ENCODE measurements at regions not wholly inside any gene's neighbourhood (a gene's known extent, or its start where the extent isn't known, plus 50 kb on each side); places are given as distances from the start of the nearest gene placed in this dataset.

- TF ChIP-seq, protein P1, sequence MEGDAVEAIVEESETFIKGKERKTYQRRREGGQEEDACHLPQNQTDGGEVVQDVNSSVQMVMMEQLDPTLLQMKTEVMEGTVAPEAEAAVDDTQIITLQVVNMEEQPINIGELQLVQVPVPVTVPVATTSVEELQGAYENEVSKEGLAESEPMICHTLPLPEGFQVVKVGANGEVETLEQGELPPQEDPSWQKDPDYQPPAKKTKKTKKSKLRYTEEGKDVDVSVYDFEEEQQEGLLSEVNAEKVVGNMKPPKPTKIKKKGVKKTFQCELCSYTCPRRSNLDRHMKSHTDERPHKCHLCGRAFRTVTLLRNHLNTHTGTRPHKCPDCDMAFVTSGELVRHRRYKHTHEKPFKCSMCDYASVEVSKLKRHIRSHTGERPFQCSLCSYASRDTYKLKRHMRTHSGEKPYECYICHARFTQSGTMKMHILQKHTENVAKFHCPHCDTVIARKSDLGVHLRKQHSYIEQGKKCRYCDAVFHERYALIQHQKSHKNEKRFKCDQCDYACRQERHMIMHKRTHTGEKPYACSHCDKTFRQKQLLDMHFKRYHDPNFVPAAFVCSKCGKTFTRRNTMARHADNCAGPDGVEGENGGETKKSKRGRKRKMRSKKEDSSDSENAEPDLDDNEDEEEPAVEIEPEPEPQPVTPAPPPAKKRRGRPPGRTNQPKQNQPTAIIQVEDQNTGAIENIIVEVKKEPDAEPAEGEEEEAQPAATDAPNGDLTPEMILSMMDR (IDR thresholded peaks at IDR 0.05) = no peak
- no peaks in the 10 kb centered on the region for H3K36me3 ChIP-seq
- intact Hi-C loops (cut with DNase I) = no loop called here
- H3K4me1 ChIP-seq = no peaks in the 10 kb centered on the region
- H3K27ac ChIP-seq = no peak overlapping the region
- H3K27me3 ChIP-seq = no peaks in the 10 kb centered on the region
- DNase-seq (ENCODE audit: low spot score in 2 of 2) = no peak
- no peaks in the 10 kb centered on the region for H3K9me3 ChIP-seq
- H3K4me3 ChIP-seq = no peak overlapping the region
Measured at GRCh38 chr1:245019910-245020486, 134.8 kb upstream of the KIF26B start.

DNA sequence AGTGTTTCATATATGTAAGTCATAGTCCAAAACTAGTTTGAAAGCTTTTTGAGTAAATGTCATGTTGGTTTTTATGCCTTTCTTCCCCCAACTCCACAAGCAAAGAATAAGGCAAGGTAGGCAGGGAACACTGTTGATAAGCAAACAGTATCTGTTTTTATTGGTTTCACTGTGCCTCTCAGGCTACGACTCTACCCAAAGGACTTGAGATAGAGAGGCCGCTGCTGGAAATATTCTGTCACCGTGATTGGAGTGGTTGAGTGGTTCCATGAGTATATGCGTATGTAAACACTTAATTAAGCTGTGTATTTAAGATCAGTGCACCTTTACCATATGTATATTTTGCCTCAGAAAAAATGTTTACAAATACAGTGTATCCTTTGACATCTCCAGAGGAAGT is 138.1 kb upstream of the KIF26B start:
- Histone ChIP-seq H3K4me1 (no peaks in the 10 kb centered on the region), H3K4me3 (no peak overlapping the region), H3K9me3 (no peaks in the 10 kb centered on the region), H3K27me3 (no peaks in the 10 kb centered on the region), H3K27ac (no peak overlapping the region), H3K36me3 (no peaks in the 10 kb centered on the region)
- TF ChIP-seq, protein P1 (IDR thresholded peaks at IDR 0.05) = no peak
- no peak for DNase-seq (ENCODE audit: low spot score in 2 of 2)
- intact Hi-C loops (cut with DNase I) = no loop called here

GRCh38 chr1:245015031-245015430 is 139.8 kb upstream of the KIF26B start:
- TF ChIP-seq, protein P1 (IDR thresholded peaks at IDR 0.05) = no peak
- H3K27ac ChIP-seq = no peak overlapping the region

DNA sequence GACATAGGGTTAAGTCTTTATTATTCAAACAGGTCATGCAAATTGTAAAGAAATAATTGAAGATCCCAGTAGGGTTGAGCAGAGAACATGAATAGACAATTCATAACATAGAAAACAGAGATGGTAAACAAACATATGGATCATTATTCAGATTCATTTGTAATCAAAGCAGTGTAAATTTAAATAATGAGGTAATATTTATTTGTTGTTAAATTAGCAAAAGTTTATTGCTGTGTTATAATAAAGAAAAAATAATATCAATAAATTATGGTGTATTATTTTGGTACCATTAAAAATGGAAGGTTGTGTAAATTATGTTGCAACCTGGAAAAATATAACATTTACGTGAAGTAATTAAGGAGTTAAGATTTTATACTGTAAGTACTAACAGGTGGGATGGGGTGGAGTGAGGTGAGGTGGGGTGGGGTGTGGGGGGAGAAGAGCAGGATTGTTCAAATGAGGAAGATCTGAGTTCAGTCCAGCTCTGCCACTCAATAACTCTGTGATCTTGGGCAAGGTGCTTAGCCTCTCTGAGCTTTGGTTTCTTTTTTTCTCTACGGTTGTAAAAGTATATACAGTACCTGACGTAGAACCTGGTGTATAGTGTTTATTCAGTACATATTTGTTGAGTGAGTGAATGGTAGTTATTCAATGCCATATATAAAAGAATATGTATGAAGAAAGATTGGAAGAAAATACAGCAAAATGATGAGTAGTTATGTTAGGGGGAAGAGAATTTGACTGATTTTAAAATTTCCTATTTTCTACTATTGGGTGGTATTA is 140.3 kb upstream of the KIF26B start:
- TF ChIP-seq, protein P1 (IDR thresholded peaks at IDR 0.05) = no peak
- Histone ChIP-seq H3K4me3 (no peak overlapping the region), H3K27me3 (no peaks in the 10 kb centered on the region), H3K36me3 (no peaks in the 10 kb centered on the region), H3K4me1 (no peaks in the 10 kb centered on the region), H3K9me3 (no peaks in the 10 kb centered on the region), H3K27ac (no peak overlapping the region)
- DNase-seq (ENCODE audit: low spot score in 2 of 2) = no peak
- intact Hi-C loops (cut with DNase I) = no loop called here

More at GRCh38 chr1:245015031-245015430, 139.8 kb upstream of the KIF26B start:
- DNase-seq (ENCODE audit: low spot score in 2 of 2) = no peak
- intact Hi-C loops (cut with DNase I) = no loop called here
- Histone ChIP-seq H3K4me3 (no peak overlapping the region), H3K27me3 (no peaks in the 10 kb centered on the region), H3K36me3 (no peaks in the 10 kb centered on the region), H3K4me1 (no peaks in the 10 kb centered on the region), H3K9me3 (no peaks in the 10 kb centered on the region)

DNA sequence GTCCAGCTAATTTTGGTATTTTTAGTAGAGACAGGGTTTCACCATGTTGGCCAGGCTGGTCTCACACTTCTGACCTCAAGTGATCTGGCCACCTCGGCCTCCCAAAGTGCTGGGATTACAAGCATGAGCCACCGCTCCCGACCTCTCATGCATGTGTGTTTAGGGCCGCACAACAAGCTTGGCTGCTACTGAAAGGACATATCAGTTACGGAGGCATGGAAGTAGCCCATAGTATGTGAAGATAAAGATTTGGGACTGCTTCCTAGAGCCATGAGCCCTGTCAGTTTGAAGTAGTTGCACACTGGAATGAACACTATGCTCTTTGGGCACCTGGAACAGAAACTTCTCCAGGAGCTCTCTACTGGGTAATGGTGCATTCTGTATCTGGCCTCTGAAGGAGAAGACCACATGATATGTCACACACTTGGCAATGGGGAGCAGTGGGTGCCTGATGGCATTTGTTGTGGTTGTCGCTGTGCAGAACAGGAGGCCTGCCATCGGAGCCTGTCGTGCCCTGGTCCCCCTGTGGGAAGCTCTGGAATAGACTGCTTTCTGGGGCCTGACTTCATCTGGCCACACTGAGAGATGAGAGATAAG is 144.7 kb upstream of the KIF26B start:
- Histone ChIP-seq H3K4me1 (no peaks in the 10 kb centered on the region), H3K36me3 (no peaks in the 10 kb centered on the region), H3K9me3 (no peaks in the 10 kb centered on the region), H3K4me3 (no peak overlapping the region), H3K27ac (no peak overlapping the region), H3K27me3 (no peaks in the 10 kb centered on the region)
- TF ChIP-seq, protein P1 (IDR thresholded peaks at IDR 0.05) = no peak
- intact Hi-C loops (cut with DNase I) = no loop called here
- no peak for DNase-seq (ENCODE audit: low spot score in 2 of 2)

Data from ascending aorta (tissue), 2 donors.